Dendritic cell treated with granulocyte-macrophage colony-stimulating factor and Interleukin-4, amounts not matched to agents 40 ng/mL and 50 ng/mL, for 4 days (primary cell): ENCODE measurements at regions not wholly inside any gene's neighbourhood (a gene's known extent, or its start where the extent isn't known, plus 50 kb on each side); places are given as distances from the start of the nearest gene placed in this dataset.

Source experiments
- H3K27ac Mint-ChIP-seq: one replicate; pipeline ENCODE4 v1.8.0; 2022; ENCODE audit warnings: mild to moderate bottlenecking, mixed read lengths
- H3K27me3 Mint-ChIP-seq: one replicate; pipeline ENCODE4 v1.8.0; 2022; ENCODE audit warnings: mild to moderate bottlenecking, mixed read lengths
- H3K36me3 Mint-ChIP-seq: one replicate; pipeline ENCODE4 v1.8.0; 2022; ENCODE audit warnings: low read depth, mixed read lengths
- H3K4me1 Mint-ChIP-seq: one replicate; pipeline ENCODE4 v1.8.0; 2022; ENCODE audit warnings: low read depth, mixed read lengths
- H3K4me3 Mint-ChIP-seq: one replicate; pipeline ENCODE4 v1.8.0; 2022; ENCODE audit warnings: mild to moderate bottlenecking, moderate library complexity, mixed read lengths
- H3K9me3 Mint-ChIP-seq: one replicate; pipeline ENCODE4 v1.8.0; 2022; ENCODE audit warnings: mixed read lengths
- intact Hi-C: fragments of 100-400 bp; cut with micrococcal nuclease; formaldehyde crosslinking; loops from one replicate; pipeline ENCODE4 v1.15.0; 2022

GRCh38 chr1:5111581-5111980, 457.2 kb downstream of the AJAP1 start:
- Mint-ChIP-seq H3K4me1 (no peaks in the 10 kb centered on the region), H3K4me3 (no peak overlapping the region), H3K36me3 (no peaks in the 10 kb centered on the region), H3K27ac (no peak overlapping the region), H3K9me3 (no peaks in the 10 kb centered on the region), H3K27me3 (peaks cover 2% of the 10 kb centered on the region)
- intact Hi-C loops: no loop called here

- Mint-ChIP-seq H3K27me3 (peaks cover 2% of the 10 kb centered on the region), H3K4me1 (no peaks in the 10 kb centered on the region), H3K36me3 (no peaks in the 10 kb centered on the region), H3K4me3 (no peak overlapping the region), H3K27ac (no peak overlapping the region), H3K9me3 (no peaks in the 10 kb centered on the region)
- intact Hi-C loops: no loop called here
Observed at GRCh38 chr1:5110508-5110907, 456.1 kb downstream of the AJAP1 start.

GRCh38 chr1:5109633-5110032, 455.2 kb downstream of the AJAP1 start:
- H3K36me3 Mint-ChIP-seq: no peaks in the 10 kb centered on the region
- no peak overlapping the region for H3K27ac Mint-ChIP-seq
- no peaks in the 10 kb centered on the region for H3K9me3 Mint-ChIP-seq
- no peak overlapping the region for H3K4me3 Mint-ChIP-seq
- no peaks in the 10 kb centered on the region for H3K27me3 Mint-ChIP-seq
- H3K4me1 Mint-ChIP-seq: no peaks in the 10 kb centered on the region
- intact Hi-C loops: no loop called here

GRCh38 chr1:5108740-5109139, 454.3 kb downstream of the AJAP1 start:
- H3K4me3 Mint-ChIP-seq: no peak overlapping the region
- intact Hi-C loops: no loop called here

GRCh38 chr1:5105744-5106143, 451.3 kb downstream of the AJAP1 start:
- Mint-ChIP-seq H3K36me3 (no peaks in the 10 kb centered on the region), H3K9me3 (no peaks in the 10 kb centered on the region), H3K27ac (no peak overlapping the region), H3K27me3 (no peaks in the 10 kb centered on the region), H3K4me1 (no peaks in the 10 kb centered on the region), H3K4me3 (no peak overlapping the region)
- intact Hi-C loops: no loop called here

More at GRCh38 chr1:5108740-5109139, 454.3 kb downstream of the AJAP1 start:
- no peaks in the 10 kb centered on the region for H3K27me3 Mint-ChIP-seq
- no peaks in the 10 kb centered on the region for H3K36me3 Mint-ChIP-seq
- no peaks in the 10 kb centered on the region for H3K9me3 Mint-ChIP-seq
- H3K27ac Mint-ChIP-seq: no peak overlapping the region
- H3K4me1 Mint-ChIP-seq: no peaks in the 10 kb centered on the region

- Mint-ChIP-seq H3K27me3 (no peaks in the 10 kb centered on the region), H3K4me1 (no peaks in the 10 kb centered on the region), H3K36me3 (no peaks in the 10 kb centered on the region), H3K27ac (no peak overlapping the region), H3K9me3 (peaks cover 4% of the 10 kb centered on the region), H3K4me3 (no peak overlapping the region)
- intact Hi-C loops: no loop called here
Observed at GRCh38 chr1:5099558-5099957, 445.1 kb downstream of the AJAP1 start.

DNA sequence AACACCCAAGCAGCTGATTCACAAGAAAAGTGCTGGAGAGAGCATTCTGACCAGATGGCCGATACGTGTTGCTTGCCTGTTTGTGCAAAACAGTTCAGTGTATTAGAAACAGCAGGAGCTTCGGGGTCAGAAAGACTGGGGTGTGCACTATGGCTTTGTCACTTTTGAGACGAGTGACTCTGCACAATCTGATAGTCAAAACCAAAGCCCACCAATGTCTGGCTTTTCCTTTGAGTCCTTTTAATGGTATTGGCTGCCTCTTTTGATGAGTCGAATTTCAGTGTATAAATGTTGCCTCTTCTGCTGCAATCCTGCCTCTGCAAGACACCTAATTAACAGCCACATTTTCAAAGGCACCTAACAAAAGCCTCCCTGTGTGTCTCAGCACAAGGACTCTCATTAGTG, 444.6 kb downstream of the AJAP1 start:
- H3K36me3 Mint-ChIP-seq: no peaks in the 10 kb centered on the region
- H3K4me1 Mint-ChIP-seq: no peaks in the 10 kb centered on the region
- no peak overlapping the region for H3K27ac Mint-ChIP-seq
- no peaks in the 10 kb centered on the region for H3K27me3 Mint-ChIP-seq
- H3K9me3 Mint-ChIP-seq: peaks cover 9% of the 10 kb centered on the region
- intact Hi-C loops: no loop called here
- H3K4me3 Mint-ChIP-seq: no peak overlapping the region

GRCh38 chr1:5093042-5093441, 438.6 kb downstream of the AJAP1 start:
- no peaks in the 10 kb centered on the region for H3K36me3 Mint-ChIP-seq
- peaks cover 8% of the 10 kb centered on the region for H3K4me1 Mint-ChIP-seq
- H3K27me3 Mint-ChIP-seq: no peaks in the 10 kb centered on the region
- intact Hi-C loops: no loop called here
- peaks cover 40% of the 10 kb centered on the region for H3K9me3 Mint-ChIP-seq
- H3K4me3 Mint-ChIP-seq: no peak overlapping the region
- H3K27ac Mint-ChIP-seq: no peak overlapping the region

GRCh38 chr1:5084676-5085075, 430.3 kb downstream of the AJAP1 start:
- intact Hi-C loops: no loop called here
- H3K27me3 Mint-ChIP-seq: peaks cover 1% of the 10 kb centered on the region
- peaks cover 12% of the 10 kb centered on the region for H3K9me3 Mint-ChIP-seq

DNA sequence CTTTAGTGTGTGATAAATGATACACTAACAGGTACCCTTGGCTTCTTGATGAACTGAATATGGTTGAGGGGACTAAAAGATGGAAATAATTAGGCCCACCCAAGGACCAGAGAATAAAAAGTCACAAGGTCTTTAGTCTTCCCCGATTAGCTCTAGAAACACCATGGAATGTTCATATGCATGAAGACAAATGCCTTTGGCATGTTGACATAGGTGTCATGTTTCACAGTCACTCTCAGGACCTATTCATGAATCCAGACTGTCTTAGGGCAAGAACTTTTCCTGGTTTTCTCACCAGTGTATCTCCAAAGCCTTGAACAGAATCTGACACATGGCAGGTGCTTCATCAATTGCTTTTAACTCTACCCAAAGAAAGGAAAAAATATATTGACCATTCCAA, 412.8 kb downstream of the AJAP1 start:
- no peaks in the 10 kb centered on the region for H3K4me1 Mint-ChIP-seq
- H3K4me3 Mint-ChIP-seq: no peak overlapping the region
- no peaks in the 10 kb centered on the region for H3K27me3 Mint-ChIP-seq
- H3K27ac Mint-ChIP-seq: no peak overlapping the region
- intact Hi-C loops: no loop called here
- H3K9me3 Mint-ChIP-seq: peaks cover 8% of the 10 kb centered on the region
- H3K36me3 Mint-ChIP-seq: no peaks in the 10 kb centered on the region

More at GRCh38 chr1:5084676-5085075, 430.3 kb downstream of the AJAP1 start:
- no peaks in the 10 kb centered on the region for H3K4me1 Mint-ChIP-seq
- no peak overlapping the region for H3K27ac Mint-ChIP-seq
- H3K36me3 Mint-ChIP-seq: no peaks in the 10 kb centered on the region
- no peak overlapping the region for H3K4me3 Mint-ChIP-seq

DNA sequence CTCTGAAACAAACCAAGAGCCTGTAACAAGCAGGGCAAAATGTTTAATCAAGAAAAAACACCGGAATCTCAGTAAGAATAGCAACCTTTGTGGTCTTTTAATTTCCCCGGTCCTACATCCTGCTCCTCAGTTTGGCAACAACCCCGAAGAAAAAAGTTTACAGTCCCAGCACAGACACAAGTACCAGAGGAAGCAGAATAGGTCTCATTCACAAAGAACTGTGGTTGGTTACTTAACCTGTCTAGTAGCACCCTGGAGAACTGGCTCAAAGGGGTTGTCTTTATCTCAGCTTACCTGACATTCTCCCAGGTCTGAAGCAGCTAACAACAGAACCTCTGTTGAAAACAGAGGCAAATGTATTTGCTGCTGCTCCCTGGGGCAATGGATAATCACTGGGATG, 399.3 kb downstream of the AJAP1 start:
- Mint-ChIP-seq H3K27ac (no peak overlapping the region), H3K4me3 (no peak overlapping the region), H3K4me1 (no peaks in the 10 kb centered on the region), H3K9me3 (peaks cover 13% of the 10 kb centered on the region), H3K27me3 (no peaks in the 10 kb centered on the region), H3K36me3 (no peaks in the 10 kb centered on the region)
- intact Hi-C loops: no loop called here

DNA sequence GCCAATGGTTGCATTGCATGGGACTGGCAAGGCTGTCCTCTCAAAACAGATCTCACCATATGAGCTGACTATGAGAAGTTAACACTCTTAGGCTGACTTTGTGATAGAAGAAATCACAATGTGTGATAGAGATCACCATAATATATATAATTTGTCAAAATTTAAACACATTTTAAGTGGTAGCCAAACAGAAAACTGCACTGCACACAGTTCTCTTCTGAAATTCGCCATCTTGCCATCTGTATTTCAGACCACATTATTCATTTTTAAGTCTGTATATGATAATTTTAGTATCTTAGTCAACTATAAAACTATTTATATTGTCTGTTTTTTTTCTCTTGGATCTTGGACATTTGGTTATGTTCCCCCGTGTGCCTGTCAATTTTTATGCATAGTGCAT, 374.7 kb downstream of the AJAP1 start:
- intact Hi-C loops: no loop called here
- H3K4me1 Mint-ChIP-seq: no peaks in the 10 kb centered on the region
- H3K4me3 Mint-ChIP-seq: no peak overlapping the region
- H3K36me3 Mint-ChIP-seq: no peaks in the 10 kb centered on the region
- H3K27me3 Mint-ChIP-seq: no peaks in the 10 kb centered on the region
- no peaks in the 10 kb centered on the region for H3K9me3 Mint-ChIP-seq
- no peak overlapping the region for H3K27ac Mint-ChIP-seq

- no peaks in the 10 kb centered on the region for H3K36me3 Mint-ChIP-seq
- no peak overlapping the region for H3K4me3 Mint-ChIP-seq
- intact Hi-C loops: no loop called here
- no peaks in the 10 kb centered on the region for H3K9me3 Mint-ChIP-seq
- no peaks in the 10 kb centered on the region for H3K27me3 Mint-ChIP-seq
- H3K4me1 Mint-ChIP-seq: no peaks in the 10 kb centered on the region
- no peak overlapping the region for H3K27ac Mint-ChIP-seq
Observed at GRCh38 chr1:5012249-5012648, 357.8 kb downstream of the AJAP1 start.

DNA sequence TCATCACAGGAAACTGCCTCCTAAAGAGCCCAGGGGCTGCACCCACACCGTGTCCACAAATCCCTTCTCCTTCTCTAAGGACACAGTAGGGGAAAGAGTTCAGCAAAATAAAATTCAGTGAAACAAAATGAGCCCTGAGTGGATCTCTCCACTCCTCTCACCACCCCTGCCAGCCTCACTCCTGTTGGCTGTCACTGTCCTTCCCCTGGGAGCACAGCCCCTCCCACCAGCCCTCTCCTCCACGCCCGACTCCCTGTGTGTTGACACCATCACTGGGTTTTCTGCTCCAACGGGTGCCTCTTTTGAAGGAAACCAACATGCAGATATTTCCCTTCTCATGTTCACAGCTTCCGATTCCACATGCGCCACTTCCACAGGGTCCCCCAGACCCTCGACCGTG, 356.2 kb downstream of the AJAP1 start:
- no peaks in the 10 kb centered on the region for H3K9me3 Mint-ChIP-seq
- no peak overlapping the region for H3K4me3 Mint-ChIP-seq
- no peak overlapping the region for H3K27ac Mint-ChIP-seq
- H3K36me3 Mint-ChIP-seq: no peaks in the 10 kb centered on the region
- intact Hi-C loops: no loop called here
- no peaks in the 10 kb centered on the region for H3K27me3 Mint-ChIP-seq
- H3K4me1 Mint-ChIP-seq: no peaks in the 10 kb centered on the region

- Mint-ChIP-seq H3K4me3 (no peak overlapping the region), H3K36me3 (no peaks in the 10 kb centered on the region), H3K27me3 (no peaks in the 10 kb centered on the region), H3K4me1 (no peaks in the 10 kb centered on the region), H3K9me3 (no peaks in the 10 kb centered on the region), H3K27ac (no peak overlapping the region)
- intact Hi-C loops: no loop called here
Observed at GRCh38 chr1:5010236-5010635, 355.8 kb downstream of the AJAP1 start.
